Spinal cord (tissue), 9 donors: ENCODE measurements at regions not wholly inside any gene's neighbourhood (a gene's known extent, or its start where the extent isn't known, plus 50 kb on each side); places are given as distances from the start of the nearest gene placed in this dataset.
A peak's percentile ranks its signal among the peaks of the same experiment; 100 is the strongest.

Source experiments
- DNase-seq, 6 donors: peaks; one replicate each; pipeline versions ENCODE4 v3.0.0 to v3.0.0-alpha.2; 2013 to 2015; ENCODE audit warnings: low spot score in 6 of 6, low read depth in 4 of 6
- H3K27ac ChIP-seq: one replicate; pipeline ENCODE4 v1.5.1; 2013; ENCODE audit warnings: low read depth, low read length, control low read depth
- H3K27me3 ChIP-seq: one replicate; pipeline ENCODE4 v1.6.1; 2013; ENCODE audit warnings: low read length; ENCODE audit not compliant: control insufficient read depth, insufficient read depth
- H3K36me3 ChIP-seq: one replicate; pipeline ENCODE4 v1.6.1; 2013; ENCODE audit warnings: low read length; ENCODE audit not compliant: control insufficient read depth, insufficient read depth
- H3K4me1 ChIP-seq: one replicate; pipeline ENCODE4 v1.6.1; 2013; ENCODE audit warnings: low read length; ENCODE audit not compliant: control insufficient read depth, insufficient read depth
- H3K4me3 ChIP-seq: one replicate; pipeline ENCODE4 v1.5.1; 2013; ENCODE audit warnings: low read depth, low read length, control low read depth
- H3K9me3 ChIP-seq: one replicate; pipeline ENCODE4 v1.6.1; 2013; ENCODE audit warnings: low read length; ENCODE audit not compliant: control insufficient read depth, insufficient read depth
- WGBS: methylation state at CpG from one replicate; pipeline ENCODE4 v1.1.5; 2013; ENCODE audit warnings: missing lambda C conversion rate; ENCODE audit not compliant: insufficient coverage; 5-methylcytosine and 5-hydroxymethylcytosine counted together
- donor health status: healthy.

GRCh38 chr1:82628887-82629286 lies 828.2 kb downstream of the ADGRL2 start:
- Histone ChIP-seq H3K4me3 (no peak overlapping the region), H3K4me1 (no peaks in the 10 kb centered on the region), H3K9me3 (peaks cover 8% of the 10 kb centered on the region), H3K27me3 (no peaks in the 10 kb centered on the region), H3K36me3 (no peaks in the 10 kb centered on the region), H3K27ac (no peak overlapping the region)
- no peak for DNase-seq
- WGBS = 100% methylated on average over 2 of the region's 2 CpGs

- no peaks in the 10 kb centered on the region for H3K27me3 ChIP-seq
- peaks cover 8% of the 10 kb centered on the region for H3K9me3 ChIP-seq
- no peak overlapping the region for H3K4me3 ChIP-seq
- H3K27ac ChIP-seq = no peak overlapping the region
- no peaks in the 10 kb centered on the region for H3K36me3 ChIP-seq
- no peak for DNase-seq
- no peaks in the 10 kb centered on the region for H3K4me1 ChIP-seq
- no CpG with 5 or more reads among the region's 1 CpG for WGBS
These were observed 824.8 kb downstream of the ADGRL2 start for GRCh38 chr1:82625537-82625936.

- DNase-seq = peak in 2 of 6 donors; percentile 10 to 18
- no peak overlapping the region for H3K27ac ChIP-seq
- no peaks in the 10 kb centered on the region for H3K4me1 ChIP-seq
- H3K9me3 ChIP-seq = peaks cover 8% of the 10 kb centered on the region
- no peak overlapping the region for H3K4me3 ChIP-seq
- 39% methylated on average over 4 of the region's 5 CpGs for WGBS
- no peaks in the 10 kb centered on the region for H3K27me3 ChIP-seq
- no peaks in the 10 kb centered on the region for H3K36me3 ChIP-seq
These were observed 820.3 kb downstream of the ADGRL2 start for GRCh38 chr1:82621076-82621475.

GRCh38 chr1:82614090-82614489 lies 813.4 kb downstream of the ADGRL2 start:
- WGBS = no CpG with 5 or more reads among the region's 1 CpG
- no peaks in the 10 kb centered on the region for H3K9me3 ChIP-seq
- DNase-seq = no peak
- no peaks in the 10 kb centered on the region for H3K4me1 ChIP-seq
- no peaks in the 10 kb centered on the region for H3K36me3 ChIP-seq
- H3K27ac ChIP-seq = no peak overlapping the region
- H3K27me3 ChIP-seq = no peaks in the 10 kb centered on the region
- H3K4me3 ChIP-seq = no peak overlapping the region

- Histone ChIP-seq H3K4me3 (no peak overlapping the region), H3K9me3 (no peaks in the 10 kb centered on the region), H3K27ac (no peak overlapping the region), H3K27me3 (no peaks in the 10 kb centered on the region), H3K4me1 (no peaks in the 10 kb centered on the region), H3K36me3 (no peaks in the 10 kb centered on the region)
- DNase-seq = peak in 2 of 6 donors; percentile 22 to 45
- WGBS = no CpG with 5 or more reads among the region's 3 CpGs
These were observed 812.3 kb downstream of the ADGRL2 start for GRCh38 chr1:82612986-82613385.

- peak in 2 of 6 donors; percentile 53 to 74 for DNase-seq
- no peaks in the 10 kb centered on the region for H3K27me3 ChIP-seq
- H3K27ac ChIP-seq = no peak overlapping the region
- H3K36me3 ChIP-seq = no peaks in the 10 kb centered on the region
- no peaks in the 10 kb centered on the region for H3K4me1 ChIP-seq
- no peak overlapping the region for H3K4me3 ChIP-seq
- H3K9me3 ChIP-seq = no peaks in the 10 kb centered on the region
- no CpG with 5 or more reads among the region's 1 CpG for WGBS
These were observed 805.8 kb downstream of the ADGRL2 start for GRCh38 chr1:82606546-82606945.

GRCh38 chr1:82604524-82604923 lies 803.8 kb downstream of the ADGRL2 start:
- Histone ChIP-seq H3K4me3 (no peak overlapping the region), H3K27me3 (no peaks in the 10 kb centered on the region), H3K9me3 (no peaks in the 10 kb centered on the region), H3K27ac (no peak overlapping the region), H3K36me3 (no peaks in the 10 kb centered on the region), H3K4me1 (no peaks in the 10 kb centered on the region)
- peak in 3 of 6 donors; percentile 6 to 78 (median 26) for DNase-seq
- 60% methylated on average over 4 of the region's 4 CpGs for WGBS

- no peak overlapping the region for H3K27ac ChIP-seq
- no peaks in the 10 kb centered on the region for H3K4me1 ChIP-seq
- no peaks in the 10 kb centered on the region for H3K36me3 ChIP-seq
- H3K4me3 ChIP-seq = no peak overlapping the region
- no peak for DNase-seq
- H3K27me3 ChIP-seq = peaks cover 4% of the 10 kb centered on the region
- no peaks in the 10 kb centered on the region for H3K9me3 ChIP-seq
These were observed 799.6 kb downstream of the ADGRL2 start for GRCh38 chr1:82600314-82600713.

- Histone ChIP-seq H3K36me3 (no peaks in the 10 kb centered on the region), H3K9me3 (no peaks in the 10 kb centered on the region), H3K27ac (no peak overlapping the region), H3K4me3 (no peak overlapping the region), H3K27me3 (peaks cover 4% of the 10 kb centered on the region), H3K4me1 (no peaks in the 10 kb centered on the region)
- no peak for DNase-seq
These were observed 798.1 kb downstream of the ADGRL2 start for GRCh38 chr1:82598812-82599211.

GRCh38 chr1:82598337-82598736 lies 797.6 kb downstream of the ADGRL2 start:
- no peak for DNase-seq
- Histone ChIP-seq H3K27me3 (peaks cover 4% of the 10 kb centered on the region), H3K36me3 (no peaks in the 10 kb centered on the region), H3K9me3 (no peaks in the 10 kb centered on the region), H3K4me1 (no peaks in the 10 kb centered on the region), H3K27ac (no peak overlapping the region), H3K4me3 (no peak overlapping the region)
